Peyer's patch (tissue), 4 donors: ENCODE measurements at regions not wholly inside any gene's neighbourhood (a gene's known extent, or its start where the extent isn't known, plus 50 kb on each side); places are given as distances from the start of the nearest gene placed in this dataset.

Experiments
- DNase-seq, 3 donors: peaks; one replicate each; pipeline ENCODE4 v3.0.0-alpha.2; 2017 to 2019
- H3K27ac ChIP-seq, 4 donors: fragments of 200-600 bp; sonication (generic); one replicate each; pipeline ENCODE4 v1.5.1; 2016 to 2019
- H3K27me3 ChIP-seq, 2 donors: fragments of 200-600 bp; sonication (generic); one replicate each; pipeline ENCODE4 v1.5.1; 2019
- H3K36me3 ChIP-seq, 3 donors: fragments of 200-600 bp; sonication (generic); one replicate each; pipeline ENCODE4 v1.5.1; 2016 to 2019
- H3K4me1 ChIP-seq, 4 donors: fragments of 200-600 bp; sonication (generic); one replicate each; pipeline ENCODE4 v1.5.1; 2016 to 2019
- H3K4me3 ChIP-seq, 4 donors: fragments of 200-600 bp; sonication (generic); 1 replicate in 3 of 4; 2 replicates in 1 of 4; pipeline ENCODE4 v1.5.1; 2016 to 2019; ENCODE audit warnings: mild to moderate bottlenecking in 1 of 4
- H3K9me3 ChIP-seq, 4 donors: fragments of 200-600 bp; sonication (generic); one replicate each; pipeline ENCODE4 v1.5.1; 2016 to 2019; ENCODE audit warnings: mild to moderate bottlenecking in 1 of 4
- POLR2A ChIP-seq, 2 donors: fragments of 450-650 bp; IDR thresholded peaks; one replicate each; pipeline ENCODE4 v1.5.1; 2017; ENCODE audit warnings: antibody characterized with exemption in 2 of 2, mild to moderate bottlenecking in 2 of 2, moderate library complexity in 2 of 2
- TF ChIP-seq, protein P1 (sequence below), 6 experiments: fragments of 450-650 bp in 4 of 6; fragments of 200-600 bp in 2 of 6; sonication (generic) in 1 of 6; IDR thresholded peaks; one replicate each; pipeline ENCODE4 v1.5.1; 2017 to 2019; ENCODE audit warnings: antibody characterized with exemption in 6 of 6, mild to moderate bottlenecking in 3 of 6, moderate library complexity in 1 of 6

DNA sequence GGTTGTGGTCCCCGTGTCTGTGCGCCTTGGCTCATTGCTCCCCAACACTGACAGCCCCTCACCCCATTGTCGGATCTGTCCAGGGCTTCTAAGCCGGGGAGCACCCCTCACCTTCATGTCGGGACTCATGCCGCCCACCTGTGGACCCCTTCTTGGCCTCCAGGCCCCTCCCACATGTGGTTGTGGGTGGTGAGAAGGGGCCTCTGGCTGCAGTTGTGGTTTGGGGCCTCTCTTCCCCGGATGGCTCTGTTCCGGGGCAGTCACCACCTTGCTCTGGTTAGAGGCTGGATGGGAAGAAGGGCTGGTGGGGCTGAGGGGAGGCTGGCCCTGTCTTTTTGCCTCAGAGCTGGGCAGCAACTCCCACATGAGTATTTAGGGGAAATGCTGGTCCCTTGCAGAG is 158.6 kb upstream of the C1orf174 start:
- H3K36me3 ChIP-seq = no peaks in the 10 kb centered on the region
- H3K4me1 ChIP-seq = no peaks in the 10 kb centered on the region
- no peak for TF ChIP-seq POLR2A (IDR thresholded peaks at IDR 0.05)
- TF ChIP-seq, protein P1, sequence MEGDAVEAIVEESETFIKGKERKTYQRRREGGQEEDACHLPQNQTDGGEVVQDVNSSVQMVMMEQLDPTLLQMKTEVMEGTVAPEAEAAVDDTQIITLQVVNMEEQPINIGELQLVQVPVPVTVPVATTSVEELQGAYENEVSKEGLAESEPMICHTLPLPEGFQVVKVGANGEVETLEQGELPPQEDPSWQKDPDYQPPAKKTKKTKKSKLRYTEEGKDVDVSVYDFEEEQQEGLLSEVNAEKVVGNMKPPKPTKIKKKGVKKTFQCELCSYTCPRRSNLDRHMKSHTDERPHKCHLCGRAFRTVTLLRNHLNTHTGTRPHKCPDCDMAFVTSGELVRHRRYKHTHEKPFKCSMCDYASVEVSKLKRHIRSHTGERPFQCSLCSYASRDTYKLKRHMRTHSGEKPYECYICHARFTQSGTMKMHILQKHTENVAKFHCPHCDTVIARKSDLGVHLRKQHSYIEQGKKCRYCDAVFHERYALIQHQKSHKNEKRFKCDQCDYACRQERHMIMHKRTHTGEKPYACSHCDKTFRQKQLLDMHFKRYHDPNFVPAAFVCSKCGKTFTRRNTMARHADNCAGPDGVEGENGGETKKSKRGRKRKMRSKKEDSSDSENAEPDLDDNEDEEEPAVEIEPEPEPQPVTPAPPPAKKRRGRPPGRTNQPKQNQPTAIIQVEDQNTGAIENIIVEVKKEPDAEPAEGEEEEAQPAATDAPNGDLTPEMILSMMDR (IDR thresholded peaks at IDR 0.05) = no peak
- no peaks in the 10 kb centered on the region for H3K27me3 ChIP-seq
- H3K9me3 ChIP-seq = no peaks in the 10 kb centered on the region
- H3K4me3 ChIP-seq = no peak overlapping the region
- H3K27ac ChIP-seq = no peak overlapping the region
- DNase-seq = no peak

DNA sequence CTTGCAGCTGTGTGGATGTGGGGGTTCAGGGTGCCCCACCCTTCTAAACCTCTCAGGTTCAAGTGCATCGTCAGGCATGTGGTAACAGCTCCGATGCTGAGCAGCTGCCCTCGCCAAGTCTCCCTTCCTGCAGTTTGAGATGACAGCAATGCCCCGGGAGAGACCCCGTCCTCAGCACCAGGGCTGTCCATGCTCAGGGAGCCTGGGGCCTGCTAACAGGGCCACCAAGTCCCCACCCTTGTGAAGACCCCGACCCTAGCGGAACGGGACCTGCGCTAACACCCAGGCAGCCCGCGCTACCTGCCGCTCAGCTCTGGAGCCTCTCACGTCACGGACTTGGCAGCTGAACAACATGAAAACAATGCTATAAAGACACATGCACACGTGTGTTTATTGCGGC is 159.2 kb upstream of the C1orf174 start:
- Histone ChIP-seq H3K4me3 (no peak overlapping the region), H3K4me1 (no peaks in the 10 kb centered on the region), H3K36me3 (no peaks in the 10 kb centered on the region), H3K27me3 (no peaks in the 10 kb centered on the region), H3K27ac (no peak overlapping the region), H3K9me3 (no peaks in the 10 kb centered on the region)
- DNase-seq = no peak
- TF ChIP-seq, protein P1 (IDR thresholded peaks at IDR 0.05) = no peak
- TF ChIP-seq POLR2A (IDR thresholded peaks at IDR 0.05) = no peak

DNA sequence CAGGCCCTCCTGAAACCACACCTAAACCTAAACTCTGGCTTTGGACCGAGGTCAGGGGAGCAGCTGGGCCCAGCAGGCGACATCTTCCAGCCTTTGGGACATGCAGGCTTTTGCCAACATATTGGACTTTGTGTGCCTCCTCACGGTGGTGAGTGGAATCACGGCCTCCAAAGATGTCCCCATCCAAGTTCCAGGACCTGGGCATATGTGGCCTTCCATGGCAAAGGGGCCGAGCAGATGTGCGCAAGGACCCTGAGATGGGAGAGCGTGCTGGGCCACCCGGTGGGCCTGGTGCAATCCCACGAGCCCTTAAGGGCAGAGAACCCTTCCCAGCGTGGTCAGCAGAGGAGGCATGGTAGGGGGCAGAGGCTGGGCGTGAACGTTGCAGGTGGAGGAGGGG is 160.8 kb upstream of the C1orf174 start:
- TF ChIP-seq, protein P1 (IDR thresholded peaks at IDR 0.05) = no peak
- no peak for TF ChIP-seq POLR2A (IDR thresholded peaks at IDR 0.05)
- Histone ChIP-seq H3K9me3 (no peaks in the 10 kb centered on the region), H3K36me3 (no peaks in the 10 kb centered on the region), H3K4me3 (no peak overlapping the region), H3K4me1 (no peaks in the 10 kb centered on the region), H3K27me3 (no peaks in the 10 kb centered on the region), H3K27ac (no peak overlapping the region)
- DNase-seq = no peak

DNA sequence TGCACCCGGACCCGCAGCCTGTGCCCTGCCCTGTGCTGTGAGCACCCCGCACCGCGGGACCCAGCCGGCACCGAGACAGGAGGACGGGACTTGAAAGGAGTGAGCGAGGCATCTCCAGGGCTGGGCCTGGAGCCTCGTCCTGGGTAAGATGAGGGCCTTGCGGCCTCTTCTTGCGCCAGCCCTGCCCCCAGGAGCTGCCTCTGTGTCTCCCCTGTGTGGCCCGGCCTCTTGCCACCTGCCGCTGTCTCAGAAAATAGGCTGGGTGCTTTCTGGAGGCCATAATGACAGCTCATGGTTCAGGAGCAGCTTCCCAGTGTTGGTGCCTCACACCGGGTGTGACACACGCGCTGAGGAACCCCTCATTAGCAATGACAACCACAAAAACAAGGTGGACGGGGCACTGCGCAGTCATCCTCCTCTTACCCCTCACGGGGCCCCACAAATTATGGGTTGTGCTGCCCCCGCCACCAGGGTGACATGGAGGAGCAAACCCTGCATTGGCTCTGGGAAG is 161.5 kb upstream of the C1orf174 start:
- Histone ChIP-seq H3K36me3 (no peaks in the 10 kb centered on the region), H3K27me3 (no peaks in the 10 kb centered on the region), H3K27ac (no peak overlapping the region), H3K4me3 (no peak overlapping the region), H3K9me3 (peaks cover 0 to 4% (median 0%) of the 10 kb centered on the region in 4 donors), H3K4me1 (no peaks in the 10 kb centered on the region)
- DNase-seq = no peak
- TF ChIP-seq POLR2A (IDR thresholded peaks at IDR 0.05) = no peak
- TF ChIP-seq, protein P1 (IDR thresholded peaks at IDR 0.05) = no peak

DNA sequence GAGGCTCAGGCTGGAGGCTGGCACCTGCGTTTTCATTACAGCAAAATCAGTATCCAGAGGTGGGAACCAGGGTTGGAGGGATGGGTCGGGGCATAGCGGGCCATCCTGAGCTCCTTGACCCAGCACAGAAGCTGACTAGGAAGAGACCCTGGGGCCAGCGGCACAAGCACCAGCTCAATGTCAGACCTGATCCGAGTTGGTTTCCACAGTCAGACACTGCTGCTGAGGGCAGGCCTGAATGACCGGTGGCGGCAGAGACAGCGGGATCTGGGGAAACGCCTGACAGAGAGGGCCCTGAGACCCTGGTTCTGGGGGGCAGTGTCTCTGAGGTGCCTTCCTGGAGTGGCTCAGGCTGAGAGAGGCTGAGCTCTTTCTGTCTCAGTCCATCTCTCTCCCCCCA is 162.0 kb upstream of the C1orf174 start:
- TF ChIP-seq, protein P1 (IDR thresholded peaks at IDR 0.05) = no peak
- no peak for TF ChIP-seq POLR2A (IDR thresholded peaks at IDR 0.05)
- Histone ChIP-seq H3K4me1 (no peaks in the 10 kb centered on the region), H3K36me3 (no peaks in the 10 kb centered on the region), H3K4me3 (no peak overlapping the region), H3K27me3 (no peaks in the 10 kb centered on the region), H3K9me3 (peaks cover 0 to 4% (median 0%) of the 10 kb centered on the region in 4 donors), H3K27ac (no peak overlapping the region)
- DNase-seq = no peak

DNA sequence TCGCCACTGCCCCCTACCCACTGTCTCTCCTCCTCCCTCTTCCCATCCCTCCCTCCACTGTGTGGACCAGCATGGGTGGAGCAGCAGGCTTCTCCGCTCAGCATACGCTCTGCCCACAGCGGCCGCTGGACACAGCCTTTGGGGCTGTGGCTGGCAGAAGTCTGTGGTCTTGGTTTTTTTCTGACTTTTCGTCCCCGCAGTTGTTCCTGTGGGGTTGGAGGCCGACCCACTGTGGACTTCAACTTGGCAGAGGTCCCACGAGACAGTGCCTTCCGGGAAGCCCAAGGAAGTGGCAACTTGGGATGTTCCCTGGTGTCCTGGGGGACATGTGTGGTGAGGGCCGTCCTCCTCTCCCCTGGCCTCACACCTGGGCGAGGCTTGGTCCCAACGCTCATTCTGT is 162.5 kb upstream of the C1orf174 start:
- Histone ChIP-seq H3K9me3 (peaks cover 0 to 4% (median 0%) of the 10 kb centered on the region in 4 donors), H3K36me3 (no peaks in the 10 kb centered on the region), H3K27ac (no peak overlapping the region), H3K4me3 (no peak overlapping the region), H3K27me3 (no peaks in the 10 kb centered on the region), H3K4me1 (no peaks in the 10 kb centered on the region)
- TF ChIP-seq, protein P1 (IDR thresholded peaks at IDR 0.05) = no peak
- TF ChIP-seq POLR2A (IDR thresholded peaks at IDR 0.05) = no peak
- DNase-seq = no peak
